ENCODE measurements at regions not wholly inside any gene's neighbourhood (a gene's known extent, or its start where the extent isn't known, plus 50 kb on each side); places are given as distances from the start of the nearest gene placed in this dataset.

DNA sequence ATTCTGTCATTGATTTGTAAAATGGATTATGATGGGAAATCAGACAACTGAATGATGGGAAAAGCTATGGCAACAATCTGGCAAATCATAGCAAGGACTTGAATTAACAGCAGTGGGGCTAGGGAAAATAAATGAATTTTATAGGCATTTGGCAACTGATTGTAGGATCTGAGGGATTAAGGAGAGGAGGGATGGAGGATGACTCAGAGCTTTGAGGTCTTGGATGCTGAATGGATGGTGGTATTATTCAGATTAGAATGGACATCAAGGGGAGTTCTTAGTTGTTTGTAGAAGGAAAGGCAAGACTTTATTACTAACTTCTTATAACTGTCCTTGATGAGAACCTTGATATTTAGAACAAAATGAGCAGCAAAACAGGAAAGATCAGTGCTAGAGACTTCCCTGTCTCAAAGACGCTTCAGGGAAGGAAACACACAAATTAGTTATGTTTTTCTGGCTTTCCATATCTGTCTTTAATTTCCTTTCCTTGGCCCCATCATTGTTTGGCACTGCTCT lies 51.4 kb upstream of the HHIP start:
- CTCF ChIA-PET, result interaction anchor here (0.7 kb wide), 1 partner anchor 310 kb away, joined by 3 read pairs; no protein-coding TSS in a partner anchor
- H3K36me3 ChIP-seq (ENCODE audit: control insufficient read depth, insufficient read depth, low read length), result no peaks in the 10 kb centered on the region

More for the DNA sequence above, 51.4 kb upstream of the HHIP start:
- H3K27me3 ChIP-seq (ENCODE audit: control insufficient read depth, insufficient read depth, low read length), result no peaks in the 10 kb centered on the region
- no peak overlapping the region for H4K8ac ChIP-seq (ENCODE audit: low read depth in 2 of 2, low read length in 2 of 2)
- no peak overlapping the region for H3K4ac ChIP-seq (ENCODE audit: low read depth, low read length)
- H3K56ac ChIP-seq (ENCODE audit: extremely low read depth, insufficient read depth, low read length), result no peak overlapping the region
- TF ChIP-seq MAZ (IDR thresholded peaks at IDR 0.05; ENCODE audit: borderline replicate concordance, low read depth, low read length) (no peak), BHLHE40 (IDR thresholded peaks at IDR 0.05; ENCODE audit: low read depth, low read length) (no peak)
- TF ChIP-seq, protein P1, sequence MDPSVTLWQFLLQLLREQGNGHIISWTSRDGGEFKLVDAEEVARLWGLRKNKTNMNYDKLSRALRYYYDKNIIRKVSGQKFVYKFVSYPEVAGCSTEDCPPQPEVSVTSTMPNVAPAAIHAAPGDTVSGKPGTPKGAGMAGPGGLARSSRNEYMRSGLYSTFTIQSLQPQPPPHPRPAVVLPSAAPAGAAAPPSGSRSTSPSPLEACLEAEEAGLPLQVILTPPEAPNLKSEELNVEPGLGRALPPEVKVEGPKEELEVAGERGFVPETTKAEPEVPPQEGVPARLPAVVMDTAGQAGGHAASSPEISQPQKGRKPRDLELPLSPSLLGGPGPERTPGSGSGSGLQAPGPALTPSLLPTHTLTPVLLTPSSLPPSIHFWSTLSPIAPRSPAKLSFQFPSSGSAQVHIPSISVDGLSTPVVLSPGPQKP (IDR thresholded peaks at IDR 0.05; ENCODE audit: borderline replicate concordance, low read depth, low read length), result no peak
- intact Hi-C loops (cut with micrococcal nuclease), result no loop called here
- H4K20me1 ChIP-seq (ENCODE audit: insufficient read depth, low read length), result no peaks in the 10 kb centered on the region
- ATAC-seq (ENCODE audit: low read depth) (no peak), DNase-seq (peak; percentile 25)
- peaks cover 2% of the 10 kb centered on the region; the same call in 1 of the 2 replicates for H3K4me1 ChIP-seq (ENCODE audit: control insufficient read depth, insufficient read depth, low read length)
- H2AK9ac ChIP-seq (replicated peaks; ENCODE audit: low read depth, low read length, poor library complexity), result no peak overlapping the region
- H3K9ac ChIP-seq (ENCODE audit: low read depth, low read length), result no peak overlapping the region
- H3K23ac ChIP-seq (ENCODE audit: low read depth, low read length), result no peak overlapping the region
- H3K4me3 ChIP-seq (ENCODE audit: insufficient read depth, low read depth, low read length), result no peak overlapping the region
- H2AFZ ChIP-seq (replicated peaks; ENCODE audit: low read length, poor library complexity), result no peak overlapping the region
- H3K4me2 ChIP-seq (ENCODE audit: low read depth, low read length), result no peak overlapping the region
- H2BK20ac ChIP-seq (ENCODE audit: low read depth, low read length), result no peak overlapping the region
- no peaks in the 10 kb centered on the region for H3K9me3 ChIP-seq (ENCODE audit: control insufficient read depth, insufficient read depth, low read length)
- H3K27ac ChIP-seq (ENCODE audit: insufficient read depth, low read length), result no peak overlapping the region
- H3K18ac ChIP-seq (ENCODE audit: low read depth, low read length), result no peak overlapping the region
- H2BK5ac ChIP-seq (ENCODE audit: low read depth, low read length, poor library complexity, severe bottlenecking), result no peak overlapping the region
- in situ Hi-C loops (cut with MboI; ENCODE audit: low sequenced_read_pairs), result no loop called here
- BruUV-seq (replicated peaks), result no TSS peak
- no peak overlapping the region for H4K5ac ChIP-seq (ENCODE audit: low read depth, low read length)
- H2AK5ac ChIP-seq (ENCODE audit: low read depth, low read length), result no peak overlapping the region
- no CpG with 5 or more reads among the region's 1 CpG for WGBS, 2 experiments (ENCODE audit: extremely low coverage in 2 of 2, insufficient read length in 1 of 2)
- no peak overlapping the region for H2BK15ac ChIP-seq (ENCODE audit: low read depth, low read length)
- no peak overlapping the region for H4K91ac ChIP-seq (ENCODE audit: insufficient read depth, low read depth, low read length)
- no peaks in the 10 kb centered on the region for H3K79me1 ChIP-seq (ENCODE audit: low read depth in 1 of 2, low read length in 2 of 2)
- no peak overlapping the region for H3K14ac ChIP-seq (replicated peaks; ENCODE audit: low read depth, low read length)
- POLR2A ChIA-PET (ENCODE audit: unreplicated experiment), result no interaction called here
- H3K9me1 ChIP-seq (ENCODE audit: insufficient read depth, low read length), result no peaks in the 10 kb centered on the region
- dilution Hi-C loops (cut with HindIII; ENCODE audit: low sequenced_read_pairs, unreplicated experiment), result no loop called here
- H2BK120ac ChIP-seq (ENCODE audit: low read depth, low read length), result no peak overlapping the region
